GM12878 (cell line): ENCODE measurements at regions not wholly inside any gene's neighbourhood (a gene's known extent, or its start where the extent isn't known, plus 50 kb on each side); places are given as distances from the start of the nearest gene placed in this dataset.

Experiments used
- ATAC-seq: fragments of 200-7000 bp; cut with Tn5 transposase; 3 replicates; pipeline ENCODE4 v1.9.1; 2020; ENCODE audit warnings: mild to moderate bottlenecking, moderate library complexity
- BruUV-seq: library from RNA; stranded (reverse); fragments of 400-500 nt; replicated peaks from 2 replicates; lab custom pipeline; 2021; lab: Mats Ljungman, UMichigan
- CTCF ChIA-PET: fragments of 300-600 bp; sonication (Branson Sonifier 250); formaldehyde crosslinking; extraction: SDS; loops from one replicate; lab custom pipeline; 2021; ENCODE audit warnings: inconsistent platforms; lab: Yijun Ruan, JAX
- POLR2A ChIA-PET: fragments of 350-600 bp; formaldehyde crosslinking; extraction: SDS; loops from one replicate; lab custom pipeline; 2021; ENCODE audit warnings: inconsistent platforms; lab: Charles Lee
- RAD21 ChIA-PET: fragments of 300-600 bp; sonication (Branson Sonifier 250); formaldehyde crosslinking; loops from one replicate; lab custom pipeline; 2023; ENCODE audit warnings: antibody characterized with exemption; ENCODE audit not compliant: unreplicated experiment; lab: Charles Lee
- SMC1A ChIA-PET: fragments of 300-600 bp; sonication (Branson Sonifier 250); formaldehyde crosslinking; loops from one replicate; lab custom pipeline; 2023; ENCODE audit not compliant: unreplicated experiment, uncharacterized antibody; lab: Charles Lee
- DNase-seq: peaks from one replicate; pipeline ENCODE4 v3.0.0-alpha.2; 2011; ENCODE audit warnings: low read depth, low spot score
- FAIRE-seq: peaks from 3 replicates; lab custom pipeline; 2011; peaks lifted over from hg19 to GRCh38; lab: Jason Lieb, UNC
- H2AFZ ChIP-seq: 2 replicates; pipeline ENCODE4 v1.6.0; 2011; ENCODE audit warnings: low read depth, low read length, control low read depth; ENCODE audit not compliant: control insufficient read depth
- H3K27ac ChIP-seq: 2 replicates; pipeline ENCODE4 v1.5.1; 2011; ENCODE audit warnings: control low read depth; ENCODE audit not compliant: control insufficient read depth, insufficient read depth
- H3K27me3 ChIP-seq, 2 experiments: replicated peaks in 1 of 2; 2 replicates each; pipeline versions ENCODE4 v1.6.0 to v1.6.1; 2011; ENCODE audit warnings: low read length in 1 of 2; ENCODE audit not compliant: control insufficient read depth in 2 of 2, insufficient read depth in 2 of 2
- H3K36me3 ChIP-seq, 2 experiments: 2 replicates each; pipeline ENCODE4 v1.5.1; 2011; ENCODE audit warnings: low read length in 1 of 2; ENCODE audit not compliant: control insufficient read depth in 2 of 2, insufficient read depth in 2 of 2
- H3K4me1 ChIP-seq: 2 replicates; pipeline ENCODE4 v1.6.1; 2011; ENCODE audit warnings: mild to moderate bottlenecking, low read length, moderate library complexity, mixed read lengths; ENCODE audit not compliant: control insufficient read depth, insufficient read depth
- H3K4me2 ChIP-seq: 2 replicates; pipeline ENCODE4 v1.6.0; 2011; ENCODE audit warnings: control low read depth; ENCODE audit not compliant: control insufficient read depth, insufficient read depth
- H3K4me3 ChIP-seq: fragments of 200-600 bp; sonication (generic); 2 replicates; pipeline ENCODE4 v1.5.1; 2016
- H3K79me2 ChIP-seq: 2 replicates; pipeline ENCODE4 v1.6.0; 2011; ENCODE audit warnings: low read length; ENCODE audit not compliant: control insufficient read depth, insufficient read depth
- H3K9ac ChIP-seq: 2 replicates; pipeline ENCODE4 v1.8.0; 2011; ENCODE audit warnings: low read length, control low read depth, mixed read lengths; ENCODE audit not compliant: control insufficient read depth, insufficient read depth
- H3K9me3 ChIP-seq: replicated peaks from 3 replicates; pipeline ENCODE4 v1.5.1; 2011; ENCODE audit warnings: mild to moderate bottlenecking, low read length; ENCODE audit not compliant: control insufficient read depth, insufficient read depth
- H4K20me1 ChIP-seq: 2 replicates; pipeline ENCODE4 v1.6.0; 2011; ENCODE audit not compliant: control insufficient read depth, insufficient read depth
- BRCA1 ChIP-seq: IDR thresholded peaks from 2 replicates; pipeline ENCODE4 v1.6.1; 2011; ENCODE audit warnings: low read depth, low read length, improper control_type of control experiment
- CUX1 ChIP-seq: IDR thresholded peaks from 2 replicates; pipeline ENCODE4 v1.6.1; 2012; ENCODE audit warnings: improper control_type of control experiment, low read depth, low read length; ENCODE audit not compliant: insufficient replicate concordance
- FOS ChIP-seq: IDR thresholded peaks from 3 replicates; pipeline ENCODE4 v1.6.1; 2011; ENCODE audit warnings: borderline replicate concordance; ENCODE audit not compliant: insufficient read length; ENCODE audit errors: extremely low read depth
- HDAC2 ChIP-seq: fragments of 200-600 bp; sonication (generic); IDR thresholded peaks from 2 replicates; pipeline ENCODE4 v1.6.1; 2017
- IRF4 ChIP-seq: IDR thresholded peaks from 2 replicates; pipeline ENCODE4 v1.6.1; 2011; ENCODE audit warnings: low read depth, low read length
- KDM1A ChIP-seq: fragments of 200-600 bp; sonication (generic); IDR thresholded peaks from 2 replicates; pipeline ENCODE4 v1.6.1; 2016; ENCODE audit warnings: borderline replicate concordance
- NFYA ChIP-seq: IDR thresholded peaks from 2 replicates; pipeline ENCODE4 v1.6.1; 2011; ENCODE audit warnings: low read depth, mild to moderate bottlenecking, low read length, improper control_type of control experiment, borderline replicate concordance
- RUNX3 ChIP-seq: IDR thresholded peaks from 2 replicates; pipeline ENCODE4 v1.6.1; 2012; ENCODE audit warnings: low read length, inconsistent platforms
- TARDBP ChIP-seq: IDR thresholded peaks from 2 replicates; pipeline ENCODE4 v1.6.1; 2016; ENCODE audit warnings: borderline replicate concordance
- ZBED1 ChIP-seq: IDR thresholded peaks from 2 replicates; pipeline ENCODE4 v1.6.1; 2016; ENCODE audit warnings: borderline replicate concordance
- ZNF622 ChIP-seq: fragments of 450-650 bp; IDR thresholded peaks from 2 replicates; pipeline ENCODE4 v1.6.1; 2017; ENCODE audit warnings: mild to moderate bottlenecking, inconsistent platforms
- ZSCAN29 ChIP-seq: fragments of 450-650 bp; IDR thresholded peaks from 2 replicates; pipeline ENCODE4 v1.6.1; 2017; ENCODE audit warnings: mild to moderate bottlenecking, moderate library complexity
- WGBS: methylation state at CpG from one replicate; pipeline ENCODE4 v1.1.6; 2016; ENCODE audit warnings: low lambda C conversion rate; ENCODE audit not compliant: insufficient replicate concordance, insufficient coverage; ENCODE audit errors: missing lambda C conversion rate; 5-methylcytosine and 5-hydroxymethylcytosine counted together
- in situ Hi-C: fragments of 300-500 bp; cut with MboI; formaldehyde crosslinking; loops from 9 replicates; pipeline ENCODE4 v1.14.3; 2018; ENCODE audit warnings: mixed read lengths
- intact Hi-C: fragments of 100-400 bp; cut with micrococcal nuclease; formaldehyde crosslinking; loops from one replicate; pipeline ENCODE4 v1.14.2; 2022; ENCODE audit not compliant: unreplicated experiment
- TF ChIP-seq, protein P1 (sequence below): IDR thresholded peaks from 2 replicates; pipeline ENCODE4 v1.6.1; 2012; ENCODE audit warnings: low read length, inconsistent platforms
- TF ChIP-seq, protein P2 (sequence below): fragments of 450-650 bp; IDR thresholded peaks from 2 replicates; pipeline ENCODE4 v1.6.1; 2014; ENCODE audit warnings: mild to moderate bottlenecking
- TF ChIP-seq, protein P3 (sequence below): IDR thresholded peaks from 2 replicates; pipeline ENCODE4 v1.6.1; 2012; ENCODE audit warnings: low read depth, low read length, improper control_type of control experiment
- TF ChIP-seq, protein P4 (sequence below), 3 experiments: IDR thresholded peaks in 2 of 3; conservative IDR thresholded peaks in 1 of 3; 2 replicates each; pipeline ENCODE4 v1.5.1; 2011; ENCODE audit warnings: low read depth in 3 of 3, low read length in 3 of 3, mild to moderate bottlenecking in 3 of 3, control low read depth in 2 of 3, moderate library complexity in 2 of 3, inconsistent platforms in 1 of 3, mixed read lengths in 1 of 3; ENCODE audit not compliant: control insufficient read depth in 2 of 3, insufficient read depth in 1 of 3; ENCODE audit errors: extremely low read depth in 1 of 3

GRCh38 chr14:53879747-53880146 lies 76.9 kb downstream of the BMP4 start:
- FAIRE-seq = no peak

More at GRCh38 chr14:53879747-53880146, 76.9 kb downstream of the BMP4 start:
- Histone ChIP-seq H3K27ac (peak overlapping the region; percentile 56; the same call in 1 of the 2 replicates), H3K79me2 (no peaks in the 10 kb centered on the region), H3K36me3 (no peaks in the 10 kb centered on the region), H4K20me1 (no peaks in the 10 kb centered on the region), H3K4me3 (no peak overlapping the region), H3K27me3 (no peaks in the 10 kb centered on the region), H3K4me1 (peaks cover 11% of the 10 kb centered on the region; the same call in 1 of the 2 replicates), H3K4me2 (no peak overlapping the region), H3K9ac (peak overlapping the region; percentile 8; the same call in 1 of the 2 replicates), H2AFZ (peak overlapping the region; percentile 27; the same call in 1 of the 2 replicates), H3K9me3 (no peaks in the 10 kb centered on the region; the same call in 2 of the 3 replicates)
- DNase-seq (no peak), ATAC-seq (no peak)
- intact Hi-C loops (no loop called here), in situ Hi-C loops (no loop called here)
- POLR2A ChIA-PET = no interaction called here
- 60% methylated on average over 5 of the region's 6 CpGs for WGBS
- SMC1A ChIA-PET = no interaction called here
- no TSS peak for BruUV-seq
- RAD21 ChIA-PET = no interaction called here
- CTCF ChIA-PET = no interaction called here
- TF ChIP-seq KDM1A (no peak), RUNX3 (no peak), HDAC2 (no peak), ZBED1 (no peak), FOS (no peak), IRF4 (no peak), NFYA (no peak), ZNF622 (no peak), ZSCAN29 (no peak), BRCA1 (no peak), TARDBP (no peak), CUX1 (no peak)
- TF ChIP-seq, protein P1, sequence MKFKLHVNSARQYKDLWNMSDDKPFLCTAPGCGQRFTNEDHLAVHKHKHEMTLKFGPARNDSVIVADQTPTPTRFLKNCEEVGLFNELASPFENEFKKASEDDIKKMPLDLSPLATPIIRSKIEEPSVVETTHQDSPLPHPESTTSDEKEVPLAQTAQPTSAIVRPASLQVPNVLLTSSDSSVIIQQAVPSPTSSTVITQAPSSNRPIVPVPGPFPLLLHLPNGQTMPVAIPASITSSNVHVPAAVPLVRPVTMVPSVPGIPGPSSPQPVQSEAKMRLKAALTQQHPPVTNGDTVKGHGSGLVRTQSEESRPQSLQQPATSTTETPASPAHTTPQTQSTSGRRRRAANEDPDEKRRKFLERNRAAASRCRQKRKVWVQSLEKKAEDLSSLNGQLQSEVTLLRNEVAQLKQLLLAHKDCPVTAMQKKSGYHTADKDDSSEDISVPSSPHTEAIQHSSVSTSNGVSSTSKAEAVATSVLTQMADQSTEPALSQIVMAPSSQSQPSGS = no peak
- TF ChIP-seq, protein P2, sequence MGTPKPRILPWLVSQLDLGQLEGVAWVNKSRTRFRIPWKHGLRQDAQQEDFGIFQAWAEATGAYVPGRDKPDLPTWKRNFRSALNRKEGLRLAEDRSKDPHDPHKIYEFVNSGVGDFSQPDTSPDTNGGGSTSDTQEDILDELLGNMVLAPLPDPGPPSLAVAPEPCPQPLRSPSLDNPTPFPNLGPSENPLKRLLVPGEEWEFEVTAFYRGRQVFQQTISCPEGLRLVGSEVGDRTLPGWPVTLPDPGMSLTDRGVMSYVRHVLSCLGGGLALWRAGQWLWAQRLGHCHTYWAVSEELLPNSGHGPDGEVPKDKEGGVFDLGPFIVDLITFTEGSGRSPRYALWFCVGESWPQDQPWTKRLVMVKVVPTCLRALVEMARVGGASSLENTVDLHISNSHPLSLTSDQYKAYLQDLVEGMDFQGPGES = no peak
- TF ChIP-seq, protein P3, sequence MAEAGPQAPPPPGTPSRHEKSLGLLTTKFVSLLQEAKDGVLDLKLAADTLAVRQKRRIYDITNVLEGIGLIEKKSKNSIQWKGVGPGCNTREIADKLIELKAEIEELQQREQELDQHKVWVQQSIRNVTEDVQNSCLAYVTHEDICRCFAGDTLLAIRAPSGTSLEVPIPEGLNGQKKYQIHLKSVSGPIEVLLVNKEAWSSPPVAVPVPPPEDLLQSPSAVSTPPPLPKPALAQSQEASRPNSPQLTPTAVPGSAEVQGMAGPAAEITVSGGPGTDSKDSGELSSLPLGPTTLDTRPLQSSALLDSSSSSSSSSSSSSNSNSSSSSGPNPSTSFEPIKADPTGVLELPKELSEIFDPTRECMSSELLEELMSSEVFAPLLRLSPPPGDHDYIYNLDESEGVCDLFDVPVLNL = no peak
- TF ChIP-seq, protein P4, sequence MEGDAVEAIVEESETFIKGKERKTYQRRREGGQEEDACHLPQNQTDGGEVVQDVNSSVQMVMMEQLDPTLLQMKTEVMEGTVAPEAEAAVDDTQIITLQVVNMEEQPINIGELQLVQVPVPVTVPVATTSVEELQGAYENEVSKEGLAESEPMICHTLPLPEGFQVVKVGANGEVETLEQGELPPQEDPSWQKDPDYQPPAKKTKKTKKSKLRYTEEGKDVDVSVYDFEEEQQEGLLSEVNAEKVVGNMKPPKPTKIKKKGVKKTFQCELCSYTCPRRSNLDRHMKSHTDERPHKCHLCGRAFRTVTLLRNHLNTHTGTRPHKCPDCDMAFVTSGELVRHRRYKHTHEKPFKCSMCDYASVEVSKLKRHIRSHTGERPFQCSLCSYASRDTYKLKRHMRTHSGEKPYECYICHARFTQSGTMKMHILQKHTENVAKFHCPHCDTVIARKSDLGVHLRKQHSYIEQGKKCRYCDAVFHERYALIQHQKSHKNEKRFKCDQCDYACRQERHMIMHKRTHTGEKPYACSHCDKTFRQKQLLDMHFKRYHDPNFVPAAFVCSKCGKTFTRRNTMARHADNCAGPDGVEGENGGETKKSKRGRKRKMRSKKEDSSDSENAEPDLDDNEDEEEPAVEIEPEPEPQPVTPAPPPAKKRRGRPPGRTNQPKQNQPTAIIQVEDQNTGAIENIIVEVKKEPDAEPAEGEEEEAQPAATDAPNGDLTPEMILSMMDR (IDR thresholded peaks at IDR 0.05 in 2 of 3, conservative IDR thresholded peaks at IDR 0.05 in 1 of 3; ENCODE audit: control insufficient read depth in 2 of 3, extremely low read depth in 1 of 3, insufficient read depth in 1 of 3, low read depth in 3 of 3, low read length in 3 of 3) = no peak
